AG04449 (cell line): ENCODE measurements at regions not wholly inside any gene's neighbourhood (a gene's known extent, or its start where the extent isn't known, plus 50 kb on each side); places are given as distances from the start of the nearest gene placed in this dataset.

Experiments used
- CTCF ChIA-PET: fragments of 350-600 bp; formaldehyde crosslinking; extraction: SDS; loops from one replicate; lab custom pipeline; 2021; ENCODE audit warnings: antibody characterized with exemption; lab: Yijun Ruan, JAX
- POLR2A ChIA-PET: fragments of 400-600, 350-600 bp; formaldehyde crosslinking; extraction: SDS; loops from one replicate; lab custom pipeline; 2020; ENCODE audit warnings: antibody characterized with exemption, inconsistent platforms; lab: Yijun Ruan, JAX
- DNase-seq: peaks from one replicate; pipeline ENCODE4 v3.0.0-alpha.2; 2010; ENCODE audit warnings: low read depth, low spot score
- H3K4me3 ChIP-seq: 2 replicates; pipeline ENCODE4 v1.5.1; 2011; ENCODE audit warnings: low read depth, mild to moderate bottlenecking, control low read depth, low read length
- TF ChIP-seq, protein P1 (sequence below): IDR thresholded peaks from one replicate; pipeline ENCODE4 v1.5.1; 2011; ENCODE audit warnings: mild to moderate bottlenecking, moderate library complexity, low read length, control low read depth, inconsistent platforms; ENCODE audit not compliant: insufficient read depth; ENCODE audit errors: missing control alignments

GRCh38 chr6:121851056-121851455 is 415.6 kb downstream of the GJA1 start:
- no peak overlapping the region for H3K4me3 ChIP-seq
- CTCF ChIA-PET = interaction anchor here (0.7 to 6.1 kb wide), 21 partner anchors 8 to 420 kb away, joined by 3 to 77 read pairs (median 5); partner anchors contain the start of gene GJA1
- TF ChIP-seq, protein P1, sequence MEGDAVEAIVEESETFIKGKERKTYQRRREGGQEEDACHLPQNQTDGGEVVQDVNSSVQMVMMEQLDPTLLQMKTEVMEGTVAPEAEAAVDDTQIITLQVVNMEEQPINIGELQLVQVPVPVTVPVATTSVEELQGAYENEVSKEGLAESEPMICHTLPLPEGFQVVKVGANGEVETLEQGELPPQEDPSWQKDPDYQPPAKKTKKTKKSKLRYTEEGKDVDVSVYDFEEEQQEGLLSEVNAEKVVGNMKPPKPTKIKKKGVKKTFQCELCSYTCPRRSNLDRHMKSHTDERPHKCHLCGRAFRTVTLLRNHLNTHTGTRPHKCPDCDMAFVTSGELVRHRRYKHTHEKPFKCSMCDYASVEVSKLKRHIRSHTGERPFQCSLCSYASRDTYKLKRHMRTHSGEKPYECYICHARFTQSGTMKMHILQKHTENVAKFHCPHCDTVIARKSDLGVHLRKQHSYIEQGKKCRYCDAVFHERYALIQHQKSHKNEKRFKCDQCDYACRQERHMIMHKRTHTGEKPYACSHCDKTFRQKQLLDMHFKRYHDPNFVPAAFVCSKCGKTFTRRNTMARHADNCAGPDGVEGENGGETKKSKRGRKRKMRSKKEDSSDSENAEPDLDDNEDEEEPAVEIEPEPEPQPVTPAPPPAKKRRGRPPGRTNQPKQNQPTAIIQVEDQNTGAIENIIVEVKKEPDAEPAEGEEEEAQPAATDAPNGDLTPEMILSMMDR = no peak
- POLR2A ChIA-PET = interaction anchor here (1.1 kb wide), 1 partner anchor 329 kb away, joined by 3 read pairs; no protein-coding TSS in a partner anchor
- DNase-seq = no peak

DNA sequence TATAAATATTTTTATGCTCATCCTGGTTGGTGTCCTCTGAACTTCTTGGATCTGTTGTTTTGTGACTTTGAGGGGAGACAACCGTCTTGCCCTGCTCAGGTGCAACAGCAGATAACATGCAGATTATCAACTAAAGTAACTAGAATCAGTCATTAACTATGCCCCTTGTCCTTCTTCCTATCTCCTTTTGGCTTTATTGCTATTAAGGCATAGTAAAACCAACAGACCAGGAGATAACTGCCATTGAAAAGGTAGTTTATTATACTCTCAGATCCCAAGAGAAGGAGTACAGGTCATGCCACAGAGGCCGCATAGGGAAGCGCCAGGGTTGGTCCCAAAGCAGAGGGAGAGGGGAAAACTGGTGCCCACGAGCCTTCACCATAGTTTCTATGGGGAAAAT is 418.2 kb downstream of the GJA1 start:
- TF ChIP-seq, protein P1 = no peak
- ChIA-PET CTCF (interaction anchor here (0.7 to 3.7 kb wide), 4 partner anchors 14 to 422 kb away, joined by 3 to 24 read pairs (median 4); no protein-coding TSS in a partner anchor), POLR2A (interaction anchor here (0.6 to 0.8 kb wide), 2 partner anchors 152 to 395 kb away, joined by 3 to 6 read pairs; no protein-coding TSS in a partner anchor)
- no peak for DNase-seq
- no peak overlapping the region for H3K4me3 ChIP-seq

- ChIA-PET POLR2A (interaction anchor here (0.7 kb wide), 1 partner anchor 419 kb away, joined by 3 read pairs; no protein-coding TSS in a partner anchor), CTCF (interaction anchor here (0.6 to 3.7 kb wide), 5 partner anchors 12 to 424 kb away, joined by 3 to 24 read pairs (median 3); partner anchors contain the start of gene GJA1)
- no peak overlapping the region for H3K4me3 ChIP-seq
- DNase-seq = no peak
- TF ChIP-seq, protein P1 = no peak
Measured at GRCh38 chr6:121855521-121855920, 420.1 kb downstream of the GJA1 start.

- peak; percentile 42 for DNase-seq
- CTCF ChIA-PET = interaction anchor here (1.0 to 3.7 kb wide), 4 partner anchors 12 to 425 kb away, joined by 3 to 24 read pairs (median 8); partner anchors contain the start of gene GJA1
- no peak overlapping the region for H3K4me3 ChIP-seq
- POLR2A ChIA-PET = no interaction called here
- TF ChIP-seq, protein P1 = no peak
Measured at GRCh38 chr6:121856296-121856695, 420.9 kb downstream of the GJA1 start.

DNA sequence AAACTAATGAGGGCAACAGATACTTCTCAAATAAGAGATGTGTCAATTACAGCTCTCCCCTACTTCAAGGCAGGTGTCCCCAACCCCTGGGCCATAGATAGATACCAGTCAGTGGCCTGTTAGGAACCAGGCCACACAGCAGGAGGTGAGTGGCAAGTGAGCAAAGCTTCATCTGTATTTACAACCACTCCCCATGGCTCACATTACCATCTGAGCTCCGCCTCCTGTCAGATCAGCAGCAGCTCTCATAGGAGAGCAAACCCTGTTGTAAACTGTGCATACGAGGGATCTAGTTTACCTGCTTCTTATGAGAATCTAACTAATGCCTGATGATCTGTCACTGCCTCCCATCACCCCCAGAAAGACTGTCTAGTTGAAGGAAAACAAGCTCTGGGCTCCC is 422.1 kb downstream of the GJA1 start:
- H3K4me3 ChIP-seq = no peak overlapping the region
- no peak for DNase-seq
- ChIA-PET POLR2A (interaction anchor here (1.2 kb wide), 1 partner anchor 31 kb away, joined by 3 read pairs; no protein-coding TSS in a partner anchor), CTCF (interaction anchor here (3.4 to 4.1 kb wide), 2 partner anchors 8 to 10 kb away, joined by 13 to 30 read pairs; no protein-coding TSS in a partner anchor)
- TF ChIP-seq, protein P1 = no peak

DNA sequence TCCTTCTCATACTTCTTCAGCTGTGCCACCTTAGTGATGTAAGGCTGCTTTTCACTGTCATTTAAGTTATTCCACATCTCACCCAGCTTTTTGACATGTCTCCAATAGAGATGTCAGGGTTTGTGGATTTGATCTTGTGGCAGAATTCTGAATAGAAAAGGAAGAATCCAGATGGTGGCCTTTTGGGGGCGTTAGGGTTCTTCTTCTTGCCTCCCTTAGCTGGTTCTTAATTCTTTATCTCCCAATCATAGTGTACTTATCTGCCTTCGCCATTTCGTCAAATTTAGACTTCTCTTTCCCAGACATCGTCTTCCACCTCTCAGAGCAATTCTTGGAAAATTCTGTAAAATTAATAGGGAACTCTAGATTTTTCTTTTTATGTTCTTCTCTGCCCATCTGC is 422.9 kb downstream of the GJA1 start:
- no peak for DNase-seq
- TF ChIP-seq, protein P1 = no peak
- no peak overlapping the region for H3K4me3 ChIP-seq
- CTCF ChIA-PET = interaction anchor here (1.3 to 4.1 kb wide), 3 partner anchors 8 to 428 kb away, joined by 4 to 30 read pairs (median 13); no protein-coding TSS in a partner anchor
- POLR2A ChIA-PET = interaction anchor here (1.2 kb wide), 1 partner anchor 32 kb away, joined by 3 read pairs; no protein-coding TSS in a partner anchor
